Loucy (cell line): ENCODE measurements at regions not wholly inside any gene's neighbourhood (a gene's known extent, or its start where the extent isn't known, plus 50 kb on each side); places are given as distances from the start of the nearest gene placed in this dataset.
"Not testable (repeated sequence)": the region's sequence is repeated elsewhere in the genome, so short reads cannot be mapped to it uniquely, and the experiment has no call there.

Source experiments
- H2AFZ ChIP-seq: fragments of 200-600 bp; sonication (generic); 2 replicates; pipeline ENCODE4 v1.6.0; 2016; ENCODE audit warnings: antibody characterized with exemption, mild to moderate bottlenecking, low read length, moderate library complexity
- H3F3A ChIP-seq: fragments of 200-600 bp; 2 replicates; pipeline ENCODE4 v1.6.0; 2016; ENCODE audit warnings: antibody characterized with exemption, low read depth, mild to moderate bottlenecking
- H3K27me3 ChIP-seq: fragments of 200-600 bp; sonication (generic); 2 replicates; pipeline ENCODE4 v1.6.1; 2014; ENCODE audit warnings: low read length, mild to moderate bottlenecking; ENCODE audit not compliant: insufficient read depth, poor library complexity, severe bottlenecking
- H3K36me3 ChIP-seq: fragments of 200-600 bp; sonication (generic); 2 replicates; pipeline ENCODE4 v1.6.1; 2016; ENCODE audit warnings: low read length; ENCODE audit not compliant: insufficient read depth
- H3K4me1 ChIP-seq: fragments of 200-600 bp; sonication (generic); 2 replicates; pipeline ENCODE4 v1.5.1; 2014; ENCODE audit warnings: low read length, mild to moderate bottlenecking; ENCODE audit not compliant: insufficient read depth, poor library complexity, severe bottlenecking
- H3K4me2 ChIP-seq: fragments of 200-600 bp; sonication (generic); 2 replicates; pipeline ENCODE4 v1.6.0; 2014; ENCODE audit warnings: antibody characterized with exemption, low read length, low read depth, mild to moderate bottlenecking; ENCODE audit not compliant: poor library complexity, severe bottlenecking
- H3K4me3 ChIP-seq: fragments of 200-600 bp; sonication (generic); 2 replicates; pipeline ENCODE4 v1.5.1; 2014; ENCODE audit warnings: low read length, mild to moderate bottlenecking, mixed read lengths; ENCODE audit not compliant: poor library complexity, severe bottlenecking
- H3K79me2 ChIP-seq: fragments of 200-600 bp; sonication (generic); 2 replicates; pipeline ENCODE4 v1.6.1; 2014; ENCODE audit warnings: low read length; ENCODE audit not compliant: insufficient read depth
- H3K9ac ChIP-seq: fragments of 200-600 bp; sonication (generic); 2 replicates; pipeline ENCODE4 v1.6.0; 2014; ENCODE audit warnings: mild to moderate bottlenecking, low read depth, low read length, moderate library complexity; ENCODE audit not compliant: poor library complexity, severe bottlenecking
- H3K9me2 ChIP-seq: fragments of 200-600 bp; sonication (generic); replicated peaks from 2 replicates; pipeline ENCODE4 v1.6.1; 2016; ENCODE audit warnings: low read depth, low read length, mixed read lengths
- H3K9me3 ChIP-seq: fragments of 200-600 bp; sonication (generic); 2 replicates; pipeline ENCODE4 v1.6.1; 2014; ENCODE audit warnings: mild to moderate bottlenecking, antibody characterized with exemption, low read length, low read depth; ENCODE audit not compliant: insufficient read depth
- H4K20me1 ChIP-seq: fragments of 200-600 bp; sonication (generic); 2 replicates; pipeline ENCODE4 v1.6.0; 2014; ENCODE audit warnings: antibody characterized with exemption, low read length, mild to moderate bottlenecking; ENCODE audit not compliant: insufficient read depth, poor library complexity, severe bottlenecking
- CTCF ChIP-seq: fragments of 200-600 bp; sonication (generic); conservative IDR thresholded peaks from 2 replicates; pipeline ENCODE4 v1.5.1; 2014; ENCODE audit warnings: mild to moderate bottlenecking, antibody characterized with exemption, low read length
- EZH2phosphoT487 ChIP-seq: fragments of 200-600 bp; IDR thresholded peaks from 2 replicates; pipeline ENCODE4 v1.6.1; 2018; ENCODE audit warnings: antibody characterized with exemption, mild to moderate bottlenecking, moderate library complexity, borderline replicate concordance

- Histone ChIP-seq H2AFZ (peak overlapping the region; percentile 53), H3K4me2 (no peak overlapping the region)
- TF ChIP-seq CTCF, result no peak
- no peak for TF ChIP-seq EZH2phosphoT487
Observed at GRCh38 chr11:86172894-86173293, 71.7 kb upstream of the EED start.

GRCh38 chr11:86171627-86172026, 72.9 kb upstream of the EED start:
- TF ChIP-seq CTCF, result no peak
- no peak for TF ChIP-seq EZH2phosphoT487
- Histone ChIP-seq H3K4me1 (peaks cover 27% of the 10 kb centered on the region), H2AFZ (no peak overlapping the region), H3K36me3 (no peaks in the 10 kb centered on the region), H3K79me2 (no peaks in the 10 kb centered on the region), H3K27me3 (no peaks in the 10 kb centered on the region), H3K9ac (no peak overlapping the region), H3K9me2 (no peaks in the 10 kb centered on the region), H3K4me2 (no peak overlapping the region), H3K4me3 (no peak overlapping the region), H3F3A (no peaks in the 10 kb centered on the region), H3K9me3 (no peaks in the 10 kb centered on the region), H4K20me1 (no peaks in the 10 kb centered on the region)

More at GRCh38 chr11:86172894-86173293, 71.7 kb upstream of the EED start:
- no peaks in the 10 kb centered on the region for H3K9me3 ChIP-seq
- H3F3A ChIP-seq, result no peaks in the 10 kb centered on the region
- no peak overlapping the region for H3K9ac ChIP-seq
- H3K9me2 ChIP-seq, result no peaks in the 10 kb centered on the region
- no peaks in the 10 kb centered on the region for H3K27me3 ChIP-seq
- no peak overlapping the region for H3K4me3 ChIP-seq
- no peaks in the 10 kb centered on the region for H3K36me3 ChIP-seq
- H3K4me1 ChIP-seq, result peaks cover 35% of the 10 kb centered on the region
- no peaks in the 10 kb centered on the region for H3K79me2 ChIP-seq
- H4K20me1 ChIP-seq, result no peaks in the 10 kb centered on the region

- no peaks in the 10 kb centered on the region for H3K36me3 ChIP-seq
- H3K9me2 ChIP-seq, result no peaks in the 10 kb centered on the region
- H2AFZ ChIP-seq, result no peak overlapping the region
- H3K9ac ChIP-seq, result no peak overlapping the region
- H3K4me2 ChIP-seq, result no peak overlapping the region
- H3K9me3 ChIP-seq, result no peaks in the 10 kb centered on the region
- no peak overlapping the region for H3K4me3 ChIP-seq
- peaks cover 2% of the 10 kb centered on the region for H3K4me1 ChIP-seq
- no peaks in the 10 kb centered on the region for H3F3A ChIP-seq
- no peaks in the 10 kb centered on the region for H4K20me1 ChIP-seq
- no peaks in the 10 kb centered on the region for H3K79me2 ChIP-seq
- TF ChIP-seq CTCF (no peak), EZH2phosphoT487 (no peak)
- no peaks in the 10 kb centered on the region for H3K27me3 ChIP-seq
Observed at GRCh38 chr11:86167499-86168164, 76.9 kb upstream of the EED start.

- H4K20me1 ChIP-seq, H3K4me2 ChIP-seq, H3K9ac ChIP-seq, H3K4me3 ChIP-seq, H3K36me3 ChIP-seq, H3F3A ChIP-seq, H3K27me3 ChIP-seq, H3K9me2 ChIP-seq, H3K79me2 ChIP-seq, H3K9me3 ChIP-seq, H2AFZ ChIP-seq: not testable (repeated sequence)
- peaks cover 11% of the 10 kb centered on the region for H3K4me1 ChIP-seq
Observed at GRCh38 chr11:86166287-86166686, 78.3 kb upstream of the EED start.
